ENCODE measurements at regions not wholly inside any gene's neighbourhood (a gene's known extent, or its start where the extent isn't known, plus 50 kb on each side); places are given as distances from the start of the nearest gene placed in this dataset.

- TF ChIP-seq CTCF (IDR thresholded peaks at IDR 0.05) (no peak), POLR2A (IDR thresholded peaks at IDR 0.05) (no peak)
- H3K4me1 ChIP-seq, result no peaks in the 10 kb centered on the region
- H3K36me3 ChIP-seq, result no peaks in the 10 kb centered on the region
- H3K9me3 ChIP-seq, result no peaks in the 10 kb centered on the region
- 57% methylated on average over 2 of the region's 2 CpGs for WGBS (ENCODE audit: insufficient coverage, low coverage, low lambda C conversion rate, missing lambda C conversion rate)
- no peak overlapping the region for H3K4me3 ChIP-seq
- ATAC-seq (peak in 2 of 4 donors; percentile 34 to 36), DNase-seq (no peak)
- no peaks in the 10 kb centered on the region for H3K27me3 ChIP-seq
- intact Hi-C loops (cut with DNase I), result no loop called here
- H3K27ac ChIP-seq, result no peak overlapping the region
Observed at GRCh38 chr11:109023036-109023435, 358.2 kb downstream of the DDX10 start.

- TF ChIP-seq POLR2A (IDR thresholded peaks at IDR 0.05), result no peak
- no peak for TF ChIP-seq CTCF (IDR thresholded peaks at IDR 0.05)
- 15% methylated on average over 1 of the region's 1 CpG for WGBS (ENCODE audit: insufficient coverage, low coverage, low lambda C conversion rate, missing lambda C conversion rate)
- H3K27ac ChIP-seq, result no peak overlapping the region
- no peaks in the 10 kb centered on the region for H3K9me3 ChIP-seq
- no peak overlapping the region for H3K4me3 ChIP-seq
- DNase-seq (no peak), ATAC-seq (no peak)
- no peaks in the 10 kb centered on the region for H3K36me3 ChIP-seq
- no peaks in the 10 kb centered on the region for H3K4me1 ChIP-seq
- intact Hi-C loops (cut with DNase I), result no loop called here
- H3K27me3 ChIP-seq, result no peaks in the 10 kb centered on the region
Observed at GRCh38 chr11:109026891-109027489, 362.1 kb downstream of the DDX10 start.

GRCh38 chr11:109027851-109028250 is 363.0 kb downstream of the DDX10 start:
- H3K36me3 ChIP-seq, result no peaks in the 10 kb centered on the region
- intact Hi-C loops (cut with DNase I), result no loop called here
- 40% methylated on average over 2 of the region's 2 CpGs for WGBS (ENCODE audit: insufficient coverage, low coverage, low lambda C conversion rate, missing lambda C conversion rate)
- H3K27ac ChIP-seq, result no peak overlapping the region
- H3K4me3 ChIP-seq, result no peak overlapping the region
- H3K9me3 ChIP-seq, result no peaks in the 10 kb centered on the region
- TF ChIP-seq POLR2A (IDR thresholded peaks at IDR 0.05) (no peak), CTCF (IDR thresholded peaks at IDR 0.05) (no peak)
- DNase-seq, result no peak
- no peaks in the 10 kb centered on the region for H3K27me3 ChIP-seq
- ATAC-seq, result no peak
- no peaks in the 10 kb centered on the region for H3K4me1 ChIP-seq

GRCh38 chr11:109029927-109030326 is 365.1 kb downstream of the DDX10 start:
- H3K27me3 ChIP-seq, result no peaks in the 10 kb centered on the region
- no peak for TF ChIP-seq CTCF (IDR thresholded peaks at IDR 0.05)
- TF ChIP-seq POLR2A (IDR thresholded peaks at IDR 0.05), result no peak
- DNase-seq, result no peak
- H3K4me1 ChIP-seq, result no peaks in the 10 kb centered on the region
- no peaks in the 10 kb centered on the region for H3K9me3 ChIP-seq
- intact Hi-C loops (cut with DNase I), result no loop called here
- no peak overlapping the region for H3K4me3 ChIP-seq
- no peaks in the 10 kb centered on the region for H3K36me3 ChIP-seq
- 39% methylated on average over 4 of the region's 5 CpGs for WGBS (ENCODE audit: insufficient coverage, low coverage, low lambda C conversion rate, missing lambda C conversion rate)
- no peak overlapping the region for H3K27ac ChIP-seq
- ATAC-seq, result no peak

All from right lobe of liver (tissue), 6 donors.